SK-N-SH treated with all-trans-retinoic acid at 6 μM for 48 hours (cell line): ENCODE measurements at regions not wholly inside any gene's neighbourhood (a gene's known extent, or its start where the extent isn't known, plus 50 kb on each side); places are given as distances from the start of the nearest gene placed in this dataset.
"Not testable (repeated sequence)": the region's sequence is repeated elsewhere in the genome, so short reads cannot be mapped to it uniquely, and the experiment has no call there.

Experiments
- ATAC-seq: fragments of 200-7000 bp; cut with Tn5 transposase; 3 replicates; pipeline ENCODE4 v1.9.1; 2020; ENCODE audit warnings: mild to moderate bottlenecking, moderate library complexity
- CSRNP3 ChIP-seq: fragments of 250-450 bp; sonication (Bioruptor Pico); IDR thresholded peaks from 2 replicates; pipeline ENCODE4 v1.5.1; 2021; ENCODE audit warnings: mild to moderate bottlenecking, moderate library complexity
- PATZ1 ChIP-seq: fragments of 250-450 bp; sonication (Bioruptor Pico); IDR thresholded peaks from 2 replicates; pipeline ENCODE4 v1.8.0; 2020; ENCODE audit warnings: mild to moderate bottlenecking, moderate library complexity, borderline replicate concordance
- RARB ChIP-seq: fragments of 250-450 bp; sonication (Bioruptor Pico); IDR thresholded peaks from 2 replicates; pipeline ENCODE4 v1.8.0; 2021; ENCODE audit warnings: mild to moderate bottlenecking, moderate library complexity
- TSHZ2 ChIP-seq: fragments of 250-450 bp; sonication (Bioruptor Pico); IDR thresholded peaks from 2 replicates; pipeline ENCODE4 v1.5.0; 2020; ENCODE audit warnings: mild to moderate bottlenecking, moderate library complexity
- ZFP3 ChIP-seq: fragments of 250-450 bp; sonication (Bioruptor Pico); IDR thresholded peaks from 2 replicates; pipeline ENCODE4 v1.5.0; 2020; ENCODE audit warnings: mild to moderate bottlenecking, moderate library complexity

- ATAC-seq: no peak
- TF ChIP-seq RARB (CRISPR knock-in tag) (no peak), ZFP3 (CRISPR knock-in tag) (no peak), PATZ1 (no peak), CSRNP3 (no peak), TSHZ2 (CRISPR knock-in tag) (no peak)
Observed at GRCh38 chr5:50292735-50293394, 148.2 kb downstream of the EMB start.

GRCh38 chr5:50280461-50280860 lies 160.6 kb downstream of the EMB start:
- ATAC-seq: not testable (repeated sequence)
